Stomach (tissue), 8 donors: ENCODE measurements at regions not wholly inside any gene's neighbourhood (a gene's known extent, or its start where the extent isn't known, plus 50 kb on each side); places are given as distances from the start of the nearest gene placed in this dataset.

ENCODE experiments used
- DNase-seq, 2 donors: peaks; one replicate each; pipeline versions ENCODE4 v3.0.0 to v3.0.0-alpha.2; 2013 to 2019
- H3K27ac ChIP-seq, 5 donors: fragments of 200-600 bp in 4 of 5; sonication (generic) in 4 of 5; one replicate each; pipeline ENCODE4 v1.5.1; 2013 to 2019; ENCODE audit warnings: mild to moderate bottlenecking in 1 of 5, moderate library complexity in 1 of 5
- H3K27me3 ChIP-seq, 3 donors: fragments of 200-600 bp; sonication (generic); one replicate each; pipeline ENCODE4 v1.5.1; 2017 to 2019; ENCODE audit warnings: mixed run types in 1 of 3
- H3K36me3 ChIP-seq, 4 donors: fragments of 200-600 bp; sonication (generic); 1 replicate in 3 of 4; 2 replicates in 1 of 4; pipeline ENCODE4 v1.5.1; 2016 to 2019
- H3K4me1 ChIP-seq, 4 donors: fragments of 200-600 bp; sonication (generic); one replicate each; pipeline ENCODE4 v1.5.1; 2016 to 2019
- H3K4me3 ChIP-seq, 4 donors: fragments of 200-600 bp; sonication (generic) in 3 of 4; one replicate each; pipeline ENCODE4 v1.5.1; 2016 to 2019; ENCODE audit warnings: mild to moderate bottlenecking in 1 of 4
- H3K9me3 ChIP-seq, 4 donors: fragments of 200-600 bp; sonication (generic); one replicate each; pipeline ENCODE4 v1.5.1; 2016 to 2019
- EP300 ChIP-seq: sonication (generic); formaldehyde crosslinking; IDR thresholded peaks from one replicate; pipeline ENCODE4 v1.6.1; 2017; ENCODE audit warnings: antibody characterized with exemption
- POLR2A ChIP-seq, 4 donors: fragments of 450-650 bp; IDR thresholded peaks; one replicate each; pipeline ENCODE4 v1.6.1; 2016; ENCODE audit warnings: antibody characterized with exemption in 4 of 4, control low read depth in 2 of 4, mild to moderate bottlenecking in 1 of 4, moderate library complexity in 1 of 4
- POLR2AphosphoS5 ChIP-seq, 3 donors: sonication (generic); formaldehyde crosslinking; IDR thresholded peaks; one replicate each; pipeline ENCODE4 v1.6.1; 2016; ENCODE audit warnings: antibody characterized with exemption in 3 of 3
- WGBS, 5 donors: extraction: QIAGEN DNeasy Blood & Tissue Kit in 3 of 5; methylation state at CpG; one replicate each; pipeline versions ENCODE4 v1.1.5 to v1.1.7; 2013 to 2018; 5-methylcytosine and 5-hydroxymethylcytosine counted together
- intact Hi-C: fragments of 100-400 bp; cut with DNase I; formaldehyde crosslinking; loops from one replicate; pipeline ENCODE4 v1.15.1; 2023; ENCODE audit warnings: low total_unique reads
- TF ChIP-seq, protein P1 (sequence below), 7 experiments: fragments of 450-650 bp in 4 of 7; fragments of 200-600 bp in 3 of 7; sonication (generic) in 3 of 7; IDR thresholded peaks; one replicate each; pipeline ENCODE4 v1.5.1; 2016 to 2019; ENCODE audit warnings: antibody characterized with exemption in 7 of 7, control low read depth in 2 of 7, mild to moderate bottlenecking in 1 of 7
- donor health status: healthy with polysubstance abuse.
- donor health status: Bipolar disorder and iron deficiency.
- donor health status: healthy.

DNA sequence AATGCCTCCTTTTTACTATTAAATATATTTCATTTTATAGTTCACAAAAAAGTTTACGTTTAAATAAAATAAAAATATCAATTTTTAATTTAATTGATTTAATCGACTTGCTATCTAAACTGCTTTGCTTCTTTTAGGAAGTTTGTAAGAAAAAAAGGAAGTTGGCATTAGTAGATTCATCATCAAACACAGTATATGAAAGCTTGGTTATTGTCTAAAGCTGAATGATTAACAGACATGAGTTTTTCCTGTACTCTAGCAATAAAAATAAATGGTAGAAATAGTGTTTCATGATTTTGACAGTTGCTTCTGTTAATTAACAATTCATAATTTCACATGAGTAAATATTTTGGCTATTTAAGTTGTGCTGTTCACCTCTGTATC is 1285.5 kb upstream of the GJE1 start:
- DNase-seq = no peak
- TF ChIP-seq POLR2A (IDR thresholded peaks at IDR 0.05) (no peak), EP300 (no peak), POLR2AphosphoS5 (IDR thresholded peaks at IDR 0.05) (no peak)
- TF ChIP-seq, protein P1, sequence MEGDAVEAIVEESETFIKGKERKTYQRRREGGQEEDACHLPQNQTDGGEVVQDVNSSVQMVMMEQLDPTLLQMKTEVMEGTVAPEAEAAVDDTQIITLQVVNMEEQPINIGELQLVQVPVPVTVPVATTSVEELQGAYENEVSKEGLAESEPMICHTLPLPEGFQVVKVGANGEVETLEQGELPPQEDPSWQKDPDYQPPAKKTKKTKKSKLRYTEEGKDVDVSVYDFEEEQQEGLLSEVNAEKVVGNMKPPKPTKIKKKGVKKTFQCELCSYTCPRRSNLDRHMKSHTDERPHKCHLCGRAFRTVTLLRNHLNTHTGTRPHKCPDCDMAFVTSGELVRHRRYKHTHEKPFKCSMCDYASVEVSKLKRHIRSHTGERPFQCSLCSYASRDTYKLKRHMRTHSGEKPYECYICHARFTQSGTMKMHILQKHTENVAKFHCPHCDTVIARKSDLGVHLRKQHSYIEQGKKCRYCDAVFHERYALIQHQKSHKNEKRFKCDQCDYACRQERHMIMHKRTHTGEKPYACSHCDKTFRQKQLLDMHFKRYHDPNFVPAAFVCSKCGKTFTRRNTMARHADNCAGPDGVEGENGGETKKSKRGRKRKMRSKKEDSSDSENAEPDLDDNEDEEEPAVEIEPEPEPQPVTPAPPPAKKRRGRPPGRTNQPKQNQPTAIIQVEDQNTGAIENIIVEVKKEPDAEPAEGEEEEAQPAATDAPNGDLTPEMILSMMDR (IDR thresholded peaks at IDR 0.05) = no peak
- intact Hi-C loops = no loop called here
- no peak overlapping the region for H3K4me3 ChIP-seq
- H3K27me3 ChIP-seq = no peaks in the 10 kb centered on the region
- no peaks in the 10 kb centered on the region for H3K4me1 ChIP-seq
- H3K9me3 ChIP-seq = no peaks in the 10 kb centered on the region
- WGBS, 5 donors = 79 to 82% (median 79%) methylated on average over 2 of the region's 2 CpGs
- H3K27ac ChIP-seq = no peak overlapping the region
- no peaks in the 10 kb centered on the region for H3K36me3 ChIP-seq

DNA sequence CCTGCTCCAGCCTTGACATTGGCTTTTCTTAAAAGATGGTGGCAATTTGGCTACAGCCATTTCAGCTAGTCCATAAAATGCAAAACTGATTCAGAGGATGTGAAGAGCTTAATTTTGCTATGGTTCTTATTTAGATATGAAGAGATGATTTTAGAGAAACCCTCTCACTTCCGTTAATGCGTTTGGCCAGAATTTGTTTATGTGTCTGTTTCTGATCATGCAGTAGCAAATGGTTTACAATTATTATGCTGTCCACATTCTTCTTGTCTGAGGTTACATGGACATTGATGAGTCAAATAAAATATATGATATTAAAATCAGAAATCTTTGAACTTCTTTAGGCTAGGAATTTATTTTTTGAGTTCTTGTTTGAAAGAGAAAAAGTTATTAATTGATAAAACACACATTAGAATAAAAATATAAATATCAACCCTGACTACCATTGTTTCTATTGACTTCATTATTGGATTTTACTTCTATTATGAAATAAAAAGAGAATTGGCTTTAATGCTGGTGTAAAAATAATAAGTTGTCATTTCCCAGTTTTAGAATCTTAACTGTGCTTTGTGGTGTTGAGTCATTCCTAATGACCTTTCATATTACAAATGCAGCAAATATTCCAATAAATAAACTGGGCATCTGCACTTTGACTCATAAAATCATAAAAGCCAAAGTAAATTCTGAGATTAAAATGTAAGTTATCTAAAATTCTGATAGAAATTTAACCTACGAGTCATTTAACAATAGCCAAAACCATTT is 1286.0 kb upstream of the GJE1 start:
- TF ChIP-seq EP300 = no peak
- no peak for TF ChIP-seq POLR2A (IDR thresholded peaks at IDR 0.05)
- TF ChIP-seq, protein P1 (IDR thresholded peaks at IDR 0.05) = no peak
- TF ChIP-seq POLR2AphosphoS5 (IDR thresholded peaks at IDR 0.05) = no peak
- no peaks in the 10 kb centered on the region for H3K4me1 ChIP-seq
- WGBS, 5 donors = 71 to 83% (median 80%) methylated on average over 3 of the region's 3 CpGs

DNA sequence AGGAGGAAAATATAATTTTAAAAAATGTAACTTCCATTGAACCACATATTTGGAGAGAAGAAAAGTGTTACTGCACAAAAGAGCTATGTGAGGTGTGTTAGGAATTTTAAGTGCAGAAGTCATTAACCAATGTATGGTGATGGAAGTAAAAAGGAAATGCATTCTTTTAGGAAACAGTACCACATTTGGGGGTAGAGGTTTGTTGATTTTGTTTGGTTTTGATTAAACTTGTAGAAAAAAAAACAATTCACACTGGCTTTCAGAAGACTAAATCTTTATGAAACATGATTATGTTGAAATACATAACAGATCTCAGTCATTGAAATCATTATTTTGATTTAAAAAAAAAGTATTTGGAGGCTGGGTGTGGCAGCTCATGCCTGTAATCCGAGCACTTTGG is 1287.0 kb upstream of the GJE1 start:
- DNase-seq = no peak
- H3K36me3 ChIP-seq = no peaks in the 10 kb centered on the region
- no peak for TF ChIP-seq POLR2AphosphoS5 (IDR thresholded peaks at IDR 0.05)
- TF ChIP-seq POLR2A (IDR thresholded peaks at IDR 0.05) = no peak
- H3K9me3 ChIP-seq = no peaks in the 10 kb centered on the region
- no peak overlapping the region for H3K27ac ChIP-seq
- intact Hi-C loops = no loop called here
- no peaks in the 10 kb centered on the region for H3K4me1 ChIP-seq
- H3K27me3 ChIP-seq = no peaks in the 10 kb centered on the region
- WGBS, 5 donors = 55 to 77% (median 70%) methylated on average over 1 of the region's 1 CpG
- H3K4me3 ChIP-seq = no peak overlapping the region

More for the DNA sequence above, 1286.0 kb upstream of the GJE1 start:
- no peaks in the 10 kb centered on the region for H3K36me3 ChIP-seq
- no peak for DNase-seq
- intact Hi-C loops = no loop called here
- H3K9me3 ChIP-seq = no peaks in the 10 kb centered on the region
- H3K27me3 ChIP-seq = no peaks in the 10 kb centered on the region
- no peak overlapping the region for H3K27ac ChIP-seq
- H3K4me3 ChIP-seq = no peak overlapping the region

GRCh38 chr6:140844167-140844566 is 1288.6 kb upstream of the GJE1 start:
- no peak for DNase-seq
- intact Hi-C loops = no loop called here
- no peak overlapping the region for H3K27ac ChIP-seq
- 71 to 86% (median 83%) methylated on average over 2 to 3 of the region's 3 CpGs for whole genome bisulfite sequencing, 5 donors
- H3K4me1 ChIP-seq = no peaks in the 10 kb centered on the region
- TF ChIP-seq, protein P1 (IDR thresholded peaks at IDR 0.05) = no peak
- TF ChIP-seq POLR2A (IDR thresholded peaks at IDR 0.05) = no peak
- no peak for TF ChIP-seq POLR2AphosphoS5 (IDR thresholded peaks at IDR 0.05)
- no peak for TF ChIP-seq EP300
- no peak overlapping the region for H3K4me3 ChIP-seq
- H3K36me3 ChIP-seq = no peaks in the 10 kb centered on the region
- no peaks in the 10 kb centered on the region for H3K27me3 ChIP-seq
- no peaks in the 10 kb centered on the region for H3K9me3 ChIP-seq

DNA sequence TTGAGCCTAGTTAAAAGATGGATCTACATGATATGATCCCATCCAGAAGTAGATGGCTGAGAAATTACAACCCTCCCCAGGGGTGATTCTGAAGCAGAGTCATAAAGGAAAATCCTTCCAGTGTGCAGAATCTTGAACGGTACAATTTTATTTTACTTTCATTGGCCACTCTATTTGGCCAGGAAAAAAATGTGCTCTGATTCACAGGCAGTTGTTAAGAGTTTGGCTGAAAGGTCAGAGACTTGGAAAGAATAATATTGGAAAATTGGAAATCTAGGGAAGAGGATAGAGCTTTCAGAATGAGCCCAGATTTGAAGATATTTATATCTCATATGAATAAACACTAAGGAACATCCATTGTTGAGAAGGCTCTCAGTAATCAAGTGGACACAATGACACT is 1299.3 kb upstream of the GJE1 start:
- no peak for DNase-seq
- Histone ChIP-seq H3K27me3 (no peaks in the 10 kb centered on the region), H3K36me3 (no peaks in the 10 kb centered on the region), H3K27ac (no peak overlapping the region), H3K4me3 (no peak overlapping the region), H3K4me1 (peaks cover 0 to 6% (median 2%) of the 10 kb centered on the region in 4 donors), H3K9me3 (no peaks in the 10 kb centered on the region)
- 57 to 76% (median 67%) methylated on average over 1 of the region's 1 CpG for WGBS, 5 donors
- intact Hi-C loops = no loop called here
- TF ChIP-seq POLR2A (IDR thresholded peaks at IDR 0.05) (no peak), EP300 (no peak), POLR2AphosphoS5 (IDR thresholded peaks at IDR 0.05) (no peak)
- TF ChIP-seq, protein P1 (IDR thresholded peaks at IDR 0.05) = no peak
